ENCODE measurements at regions not wholly inside any gene's neighbourhood (a gene's known extent, or its start where the extent isn't known, plus 50 kb on each side); places are given as distances from the start of the nearest gene placed in this dataset.
"Not testable (repeated sequence)": the region's sequence is repeated elsewhere in the genome, so short reads cannot be mapped to it uniquely, and the experiment has no call there.

DNA sequence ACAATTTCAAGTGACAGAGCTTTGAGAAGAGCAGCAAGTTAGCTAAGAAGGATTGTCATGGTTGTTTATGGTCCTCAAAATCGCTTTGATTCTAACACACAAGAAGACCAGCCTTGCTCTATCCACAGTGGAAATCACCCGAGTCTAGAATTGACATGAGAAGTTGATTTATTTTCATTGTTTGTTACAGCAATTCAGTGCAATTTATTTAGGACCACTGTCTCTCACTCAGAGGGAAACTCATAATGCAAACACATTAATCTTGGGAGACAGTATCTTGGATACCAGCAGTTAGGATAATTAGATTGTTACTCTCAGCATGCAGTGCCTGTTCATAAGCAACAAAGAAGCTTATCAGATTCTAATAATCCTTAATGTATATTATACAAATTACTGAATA, 498.9 kb downstream of the NTRK2 start:
- no peaks in the 10 kb centered on the region for H3K27me3 ChIP-seq (ENCODE audit: control insufficient read depth, insufficient read depth, low read length, poor library complexity, severe bottlenecking)
- H3K36me3 ChIP-seq (ENCODE audit: control insufficient read depth, insufficient read depth, low read length), result no peaks in the 10 kb centered on the region
- H3K4me3 ChIP-seq (ENCODE audit: insufficient read depth, low read depth, low read length), result no peak overlapping the region
- H3K4me1 ChIP-seq (ENCODE audit: control insufficient read depth, insufficient read depth, low read length), result no peaks in the 10 kb centered on the region
- H3K27ac ChIP-seq (ENCODE audit: insufficient read depth, low read depth, low read length, poor library complexity, severe bottlenecking), result no peak overlapping the region
- WGBS, 2 experiments, result 93 to 95% methylated on average over 2 of the region's 2 CpGs
- no peaks in the 10 kb centered on the region for H3K9me3 ChIP-seq (ENCODE audit: control insufficient read depth, low read length)

DNA sequence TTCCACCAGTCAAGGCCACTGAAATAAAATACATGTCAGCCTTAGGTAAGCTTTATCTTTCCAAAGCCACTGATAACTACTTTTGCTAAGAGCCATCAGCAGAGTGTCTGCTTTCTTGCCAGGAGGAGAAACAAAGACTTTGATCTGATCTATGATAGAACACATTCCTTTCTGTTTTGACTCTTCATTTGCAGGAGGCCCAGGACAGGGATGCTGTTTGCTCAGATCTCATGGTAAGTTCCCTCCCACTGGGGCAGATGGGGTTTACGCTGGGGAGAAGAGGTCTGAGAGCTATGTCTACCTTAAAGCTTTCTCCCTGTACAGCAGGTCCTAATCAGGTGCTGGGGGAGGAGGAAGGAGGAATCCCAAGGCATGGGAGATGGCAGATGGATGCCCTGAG, 497.6 kb downstream of the NTRK2 start:
- Histone ChIP-seq H3K9me3 (ENCODE audit: control insufficient read depth, low read length) (no peaks in the 10 kb centered on the region), H3K27me3 (ENCODE audit: control insufficient read depth, insufficient read depth, low read length, poor library complexity, severe bottlenecking) (no peaks in the 10 kb centered on the region), H3K27ac (ENCODE audit: insufficient read depth, low read depth, low read length, poor library complexity, severe bottlenecking) (no peak overlapping the region), H3K36me3 (ENCODE audit: control insufficient read depth, insufficient read depth, low read length) (no peaks in the 10 kb centered on the region), H3K4me1 (ENCODE audit: control insufficient read depth, insufficient read depth, low read length) (no peaks in the 10 kb centered on the region), H3K4me3 (ENCODE audit: insufficient read depth, low read depth, low read length) (no peak overlapping the region)
- 87 to 95% methylated on average over 1 of the region's 1 CpG for WGBS, 2 experiments

DNA sequence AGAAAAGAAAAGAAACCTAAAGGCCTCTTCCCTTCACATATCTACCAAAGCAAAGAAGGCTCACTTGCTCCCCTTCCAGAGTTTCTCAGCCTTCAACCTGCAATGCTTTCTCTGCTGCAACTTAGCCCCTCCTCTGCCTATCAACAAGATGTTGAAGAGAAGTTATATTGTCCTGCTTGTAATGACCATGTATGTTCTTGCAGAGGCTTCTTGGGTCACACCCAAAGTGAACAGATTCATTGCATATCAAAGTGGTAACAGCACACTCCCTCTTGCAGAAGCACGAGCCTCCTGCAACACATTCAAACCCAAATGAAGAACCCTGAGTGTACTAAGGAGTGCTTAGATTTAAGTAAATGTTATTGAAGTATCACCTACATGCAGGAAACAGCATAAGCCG, 494.3 kb downstream of the NTRK2 start:
- Histone ChIP-seq H3K4me3 (ENCODE audit: insufficient read depth, low read depth, low read length) (no peak overlapping the region), H3K36me3 (ENCODE audit: control insufficient read depth, insufficient read depth, low read length) (no peaks in the 10 kb centered on the region)
- 86 to 95% methylated on average over 2 of the region's 2 CpGs for WGBS, 2 experiments

DNA sequence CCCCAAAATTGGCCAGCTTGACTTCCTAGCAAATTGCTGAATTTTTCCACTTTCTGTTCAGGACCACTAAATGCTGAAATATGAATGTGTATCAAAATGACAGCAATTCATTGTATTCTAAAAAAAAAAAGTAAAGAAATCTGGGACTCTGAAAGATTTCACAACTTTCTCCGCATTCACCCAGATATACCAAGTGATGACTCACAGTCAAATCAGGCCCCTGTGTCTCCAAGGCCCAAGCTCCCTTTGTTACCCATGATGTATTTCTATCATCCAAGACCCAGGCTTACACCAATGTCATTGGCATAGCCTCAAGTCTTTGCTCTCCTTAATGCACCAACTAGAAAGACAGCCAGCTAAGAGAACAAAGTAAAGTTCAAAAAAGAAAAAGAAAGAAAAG, 493.9 kb downstream of the NTRK2 start:
- no peak overlapping the region for H3K4me3 ChIP-seq (ENCODE audit: insufficient read depth, low read depth, low read length)
- H3K27me3 ChIP-seq (ENCODE audit: control insufficient read depth, insufficient read depth, low read length, poor library complexity, severe bottlenecking), result no peaks in the 10 kb centered on the region
- no peaks in the 10 kb centered on the region for H3K4me1 ChIP-seq (ENCODE audit: control insufficient read depth, insufficient read depth, low read length)
- H3K36me3 ChIP-seq (ENCODE audit: control insufficient read depth, insufficient read depth, low read length), result no peaks in the 10 kb centered on the region
- WGBS, 2 experiments, result 92 to 93% methylated on average over 1 of the region's 1 CpG
- H3K27ac ChIP-seq (ENCODE audit: insufficient read depth, low read depth, low read length, poor library complexity, severe bottlenecking), result no peak overlapping the region
- H3K9me3 ChIP-seq (ENCODE audit: control insufficient read depth, low read length), result no peaks in the 10 kb centered on the region

More for the DNA sequence above, 494.3 kb downstream of the NTRK2 start:
- no peak overlapping the region for H3K27ac ChIP-seq (ENCODE audit: insufficient read depth, low read depth, low read length, poor library complexity, severe bottlenecking)
- H3K9me3 ChIP-seq (ENCODE audit: control insufficient read depth, low read length), result no peaks in the 10 kb centered on the region
- no peaks in the 10 kb centered on the region for H3K27me3 ChIP-seq (ENCODE audit: control insufficient read depth, insufficient read depth, low read length, poor library complexity, severe bottlenecking)
- H3K4me1 ChIP-seq (ENCODE audit: control insufficient read depth, insufficient read depth, low read length), result no peaks in the 10 kb centered on the region

DNA sequence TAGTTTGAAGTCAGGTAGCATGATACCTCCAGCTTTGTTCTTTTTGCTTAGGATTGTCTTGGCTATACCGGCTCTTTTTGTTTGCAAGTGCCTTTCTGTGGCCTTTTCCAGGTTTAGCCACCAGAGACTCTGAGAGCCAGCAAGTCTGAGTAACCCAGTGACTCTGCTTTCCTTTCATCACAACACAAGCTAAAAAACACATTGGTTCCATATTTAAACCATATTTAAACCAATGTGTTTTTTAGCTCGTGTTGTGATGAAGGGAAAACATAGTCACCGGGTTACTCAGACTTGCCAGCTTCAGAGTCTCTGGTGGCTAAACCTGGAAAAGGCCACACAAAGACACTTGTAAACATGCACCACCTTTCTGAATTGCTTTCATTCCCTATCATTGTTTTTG, 493.3 kb downstream of the NTRK2 start:
- no peaks in the 10 kb centered on the region for H3K9me3 ChIP-seq (ENCODE audit: control insufficient read depth, low read length)
- H3K36me3 ChIP-seq (ENCODE audit: control insufficient read depth, insufficient read depth, low read length), result no peaks in the 10 kb centered on the region
- H3K4me1 ChIP-seq (ENCODE audit: control insufficient read depth, insufficient read depth, low read length), result no peaks in the 10 kb centered on the region
- no peak overlapping the region for H3K4me3 ChIP-seq (ENCODE audit: insufficient read depth, low read depth, low read length)
- 60 to 63% methylated on average over 3 of the region's 3 CpGs for WGBS, 2 experiments
- no peak overlapping the region for H3K27ac ChIP-seq (ENCODE audit: insufficient read depth, low read depth, low read length, poor library complexity, severe bottlenecking)
- H3K27me3 ChIP-seq (ENCODE audit: control insufficient read depth, insufficient read depth, low read length, poor library complexity, severe bottlenecking), result no peaks in the 10 kb centered on the region

DNA sequence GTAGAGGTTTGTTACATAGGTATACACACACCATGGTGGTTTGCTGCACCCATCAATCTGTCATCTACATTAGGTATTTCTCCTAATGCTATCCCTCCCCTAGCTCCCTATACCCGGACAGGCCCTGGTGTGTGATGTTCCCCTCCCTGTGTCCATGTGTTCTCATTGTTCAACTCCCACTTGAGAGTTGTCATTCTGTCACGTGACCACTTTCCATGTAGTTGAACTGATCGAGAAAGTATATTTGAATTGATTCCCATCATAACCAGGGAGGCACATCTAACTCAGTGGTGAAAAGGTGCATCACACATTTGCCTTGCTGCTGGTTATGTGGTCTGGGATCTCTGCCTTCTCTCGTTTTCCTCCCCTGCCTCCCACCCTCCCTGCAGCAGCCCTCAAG, 491.4 kb downstream of the NTRK2 start:
- WGBS, 2 experiments, result 80 to 92% methylated on average over 1 of the region's 4 CpGs
- H3K9me3 ChIP-seq (ENCODE audit: control insufficient read depth, low read length); H3K36me3 ChIP-seq (ENCODE audit: control insufficient read depth, insufficient read depth, low read length); H3K4me1 ChIP-seq (ENCODE audit: control insufficient read depth, insufficient read depth, low read length); H3K4me3 ChIP-seq (ENCODE audit: insufficient read depth, low read depth, low read length); H3K27ac ChIP-seq (ENCODE audit: insufficient read depth, low read depth, low read length, poor library complexity, severe bottlenecking); H3K27me3 ChIP-seq (ENCODE audit: control insufficient read depth, insufficient read depth, low read length, poor library complexity, severe bottlenecking): not testable (repeated sequence)

DNA sequence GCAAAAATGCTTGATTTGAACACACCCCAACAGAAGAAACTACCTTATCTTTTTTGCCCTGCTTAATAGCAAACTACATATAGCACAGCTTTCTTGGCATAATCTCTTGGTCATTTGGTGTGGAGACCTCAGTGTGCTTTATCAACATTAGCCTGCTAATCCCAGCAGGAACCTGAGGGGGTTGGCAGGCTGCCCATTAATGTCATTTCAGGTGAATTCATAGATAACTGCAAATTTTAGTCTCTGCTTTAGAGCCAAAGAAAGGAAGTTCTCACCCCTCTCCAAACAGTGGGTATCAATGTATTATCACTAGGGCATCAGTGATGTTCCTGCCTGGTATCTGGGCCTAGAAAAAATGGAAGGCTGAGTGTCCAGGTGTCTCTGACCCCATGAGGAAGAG, 489.0 kb downstream of the NTRK2 start:
- Histone ChIP-seq H3K27me3 (ENCODE audit: control insufficient read depth, insufficient read depth, low read length, poor library complexity, severe bottlenecking) (no peaks in the 10 kb centered on the region), H3K9me3 (ENCODE audit: control insufficient read depth, low read length) (no peaks in the 10 kb centered on the region), H3K27ac (ENCODE audit: insufficient read depth, low read depth, low read length, poor library complexity, severe bottlenecking) (no peak overlapping the region), H3K4me1 (ENCODE audit: control insufficient read depth, insufficient read depth, low read length) (peaks cover 4% of the 10 kb centered on the region), H3K36me3 (ENCODE audit: control insufficient read depth, insufficient read depth, low read length) (no peaks in the 10 kb centered on the region), H3K4me3 (ENCODE audit: insufficient read depth, low read depth, low read length) (no peak overlapping the region)

DNA sequence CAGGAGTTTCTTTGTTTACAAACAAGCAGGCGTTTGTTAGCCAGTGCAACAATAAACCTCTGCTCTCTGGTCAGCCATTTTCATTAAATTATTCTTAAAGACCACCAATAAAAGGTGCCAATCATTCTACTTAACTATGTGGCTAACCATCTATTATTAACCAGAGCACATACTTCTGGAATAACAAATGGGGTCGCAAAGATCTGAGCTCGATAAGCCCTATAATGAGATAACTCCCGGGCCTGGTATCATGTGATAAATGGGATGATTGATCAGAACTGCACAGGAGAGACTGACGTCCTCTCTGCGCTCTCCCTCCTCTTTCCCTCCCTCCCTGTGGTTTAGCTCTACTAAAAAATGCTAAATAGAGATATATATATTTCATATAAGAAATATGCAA, 488.2 kb downstream of the NTRK2 start:
- Histone ChIP-seq H3K4me3 (ENCODE audit: insufficient read depth, low read depth, low read length) (no peak overlapping the region), H3K27ac (ENCODE audit: insufficient read depth, low read depth, low read length, poor library complexity, severe bottlenecking) (no peak overlapping the region), H3K4me1 (ENCODE audit: control insufficient read depth, insufficient read depth, low read length) (peaks cover 4% of the 10 kb centered on the region), H3K36me3 (ENCODE audit: control insufficient read depth, insufficient read depth, low read length) (no peaks in the 10 kb centered on the region), H3K27me3 (ENCODE audit: control insufficient read depth, insufficient read depth, low read length, poor library complexity, severe bottlenecking) (no peaks in the 10 kb centered on the region), H3K9me3 (ENCODE audit: control insufficient read depth, low read length) (no peaks in the 10 kb centered on the region)
- 86 to 87% methylated on average over 4 to 5 of the region's 6 CpGs for WGBS, 2 experiments

DNA sequence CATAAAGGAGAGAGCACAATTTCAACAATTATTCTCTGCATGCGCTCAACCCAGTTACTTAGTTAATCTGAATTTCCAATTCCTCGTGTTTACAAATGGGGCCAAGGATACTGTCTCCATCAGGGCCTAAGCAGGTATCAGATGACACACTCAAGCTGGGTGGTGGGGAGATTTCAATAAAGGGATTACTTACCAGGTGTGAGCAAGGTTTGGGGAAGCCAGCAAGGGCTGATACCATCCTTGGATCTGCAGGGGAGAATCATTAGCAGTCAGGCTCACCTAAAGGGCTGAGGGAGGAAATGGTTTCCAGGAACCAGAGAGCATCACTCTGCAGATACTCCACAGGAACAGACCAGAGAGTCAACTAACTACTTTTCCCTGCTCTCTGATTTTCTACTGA, 487.1 kb downstream of the NTRK2 start:
- no peak overlapping the region for H3K4me3 ChIP-seq (ENCODE audit: insufficient read depth, low read depth, low read length)
- H3K36me3 ChIP-seq (ENCODE audit: control insufficient read depth, insufficient read depth, low read length), result no peaks in the 10 kb centered on the region
- peaks cover 4% of the 10 kb centered on the region for H3K4me1 ChIP-seq (ENCODE audit: control insufficient read depth, insufficient read depth, low read length)
- no peaks in the 10 kb centered on the region for H3K9me3 ChIP-seq (ENCODE audit: control insufficient read depth, low read length)
- H3K27ac ChIP-seq (ENCODE audit: insufficient read depth, low read depth, low read length, poor library complexity, severe bottlenecking), result no peak overlapping the region
- 82 to 97% methylated on average over 2 of the region's 2 CpGs for WGBS, 2 experiments
- H3K27me3 ChIP-seq (ENCODE audit: control insufficient read depth, insufficient read depth, low read length, poor library complexity, severe bottlenecking), result no peaks in the 10 kb centered on the region

DNA sequence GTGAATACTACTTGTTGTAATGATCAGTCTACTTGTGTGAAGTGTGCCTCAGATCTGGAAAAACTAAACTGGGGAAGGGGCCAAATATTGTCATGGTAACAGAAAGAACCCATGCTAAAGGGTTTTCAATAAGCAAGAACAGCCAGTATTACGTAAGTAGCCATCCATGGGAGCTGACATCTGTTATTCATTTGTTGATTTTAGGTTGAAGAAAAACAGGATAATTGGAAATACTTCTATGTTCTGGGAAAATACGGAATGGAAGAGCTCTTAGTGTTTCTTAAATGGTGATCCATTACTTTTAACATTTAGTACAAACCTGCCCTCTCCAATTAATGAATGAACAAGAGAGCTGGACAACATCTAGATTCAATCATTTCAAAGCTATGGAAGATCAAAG, 485.8 kb downstream of the NTRK2 start:
- H3K27ac ChIP-seq (ENCODE audit: insufficient read depth, low read depth, low read length, poor library complexity, severe bottlenecking), result no peak overlapping the region
- 93 to 96% methylated on average over 1 to 2 of the region's 2 CpGs for WGBS, 2 experiments
- H3K9me3 ChIP-seq (ENCODE audit: control insufficient read depth, low read length), result no peaks in the 10 kb centered on the region
- H3K4me3 ChIP-seq (ENCODE audit: insufficient read depth, low read depth, low read length), result no peak overlapping the region
- no peaks in the 10 kb centered on the region for H3K36me3 ChIP-seq (ENCODE audit: control insufficient read depth, insufficient read depth, low read length)
- no peaks in the 10 kb centered on the region for H3K27me3 ChIP-seq (ENCODE audit: control insufficient read depth, insufficient read depth, low read length, poor library complexity, severe bottlenecking)
- H3K4me1 ChIP-seq (ENCODE audit: control insufficient read depth, insufficient read depth, low read length), result peaks cover 4% of the 10 kb centered on the region

DNA sequence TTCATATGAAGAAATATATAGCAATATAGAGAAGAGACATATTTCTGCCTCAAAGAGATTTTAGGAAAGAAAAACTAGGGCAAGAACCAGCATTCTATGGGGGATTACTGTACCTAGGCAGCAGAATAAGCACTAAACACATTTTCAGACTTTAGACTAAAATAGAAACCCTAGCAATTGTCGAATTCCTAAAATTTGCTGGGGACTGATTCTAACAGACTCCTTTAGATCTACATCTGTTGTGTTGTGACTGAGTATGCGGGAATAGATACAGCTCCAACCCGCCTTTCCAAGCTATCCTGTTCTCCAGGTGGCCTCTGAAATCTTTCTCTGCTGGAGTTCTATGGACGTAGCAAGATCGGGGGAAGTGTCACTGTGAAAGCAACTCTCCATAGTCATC, 482.2 kb downstream of the NTRK2 start:
- WGBS, 2 experiments, result 85 to 88% methylated on average over 5 of the region's 5 CpGs
- Histone ChIP-seq H3K9me3 (ENCODE audit: control insufficient read depth, low read length) (no peaks in the 10 kb centered on the region), H3K27me3 (ENCODE audit: control insufficient read depth, insufficient read depth, low read length, poor library complexity, severe bottlenecking) (no peaks in the 10 kb centered on the region), H3K4me3 (ENCODE audit: insufficient read depth, low read depth, low read length) (no peak overlapping the region), H3K27ac (ENCODE audit: insufficient read depth, low read depth, low read length, poor library complexity, severe bottlenecking) (no peak overlapping the region), H3K36me3 (ENCODE audit: control insufficient read depth, insufficient read depth, low read length) (no peaks in the 10 kb centered on the region), H3K4me1 (ENCODE audit: control insufficient read depth, insufficient read depth, low read length) (no peaks in the 10 kb centered on the region)
